ENCODE measurements at regions not wholly inside any gene's neighbourhood (a gene's known extent, or its start where the extent isn't known, plus 50 kb on each side); places are given as distances from the start of the nearest gene placed in this dataset.

GRCh38 chr18:9016633-9017166 is 85.8 kb upstream of the NDUFV2 start (continued):
- TF ChIP-seq CBFB (CRISPR knock-in tag; IDR thresholded peaks at IDR 0.05) (no peak), ZBTB9 (CRISPR knock-in tag; IDR thresholded peaks at IDR 0.05) (peak; percentile 47; the same call in 1 of the 2 replicates), L3MBTL2 (IDR thresholded peaks at IDR 0.05) (no peak), ATF2 (CRISPR knock-in tag; IDR thresholded peaks at IDR 0.05) (no peak), CREB3 (tag; conservative IDR thresholded peaks at IDR 0.05; ENCODE audit: low read depth) (peak; percentile 71), FOXK2 (conservative IDR thresholded peaks at IDR 0.05 in 1 of 2, IDR thresholded peaks at IDR 0.05 in 1 of 2; ENCODE audit: low read depth in 2 of 2) (no peak), TCF15 (CRISPR knock-in tag; IDR thresholded peaks at IDR 0.05) (peak; percentile 88), MCM5 (IDR thresholded peaks at IDR 0.05; ENCODE audit: low read depth) (no peak), OTX1 (CRISPR knock-in tag; IDR thresholded peaks at IDR 0.05) (peak; percentile 48; the same call in 1 of the 2 replicates), ASH1L (IDR thresholded peaks at IDR 0.05; ENCODE audit: borderline replicate concordance, low read depth, partially characterized antibody) (peak; percentile 3), RNF2 (IDR thresholded peaks at IDR 0.05) (no peak), FOSL1 (tag; conservative IDR thresholded peaks at IDR 0.05) (no peak), NCOA1 (IDR thresholded peaks at IDR 0.05; ENCODE audit: low read depth) (no peak), ZNF263 (CRISPR knock-in tag; IDR thresholded peaks at IDR 0.05; ENCODE audit: borderline replicate concordance) (no peak), POLR2G (IDR thresholded peaks at IDR 0.05; ENCODE audit: low read depth, low read length) (no peak), HSF4 (CRISPR knock-in tag; IDR thresholded peaks at IDR 0.05; ENCODE audit: borderline replicate concordance) (0 out of 2 replicates have a peak, but pooled peaks have one; percentile 32), ZNF121 (CRISPR knock-in tag; conservative IDR thresholded peaks at IDR 0.05) (no peak), KAT2B (IDR thresholded peaks at IDR 0.05; ENCODE audit: low read depth, low read length) (no peak), CUX1 (CRISPR knock-in tag; IDR thresholded peaks at IDR 0.05) (peak; percentile 78; the same call in 1 of the 2 replicates), SMAD4 (CRISPR knock-in tag; conservative IDR thresholded peaks at IDR 0.05) (no peak)

Data from K562 (cell line).